SU-DHL-6 (cell line): ENCODE measurements at regions not wholly inside any gene's neighbourhood (a gene's known extent, or its start where the extent isn't known, plus 50 kb on each side); places are given as distances from the start of the nearest gene placed in this dataset.

ENCODE experiments used
- CTCF ChIP-seq: fragments of 200-600 bp; sonication (generic); IDR thresholded peaks from one replicate; pipeline ENCODE4 v1.5.1; 2017; ENCODE audit warnings: antibody characterized with exemption, mild to moderate bottlenecking, low read length, moderate library complexity; ENCODE audit not compliant: insufficient read depth, poor library complexity, severe bottlenecking
- EZH2phosphoT487 ChIP-seq: fragments of 200-600 bp; sonication (generic), shearing (Covaris generic); conservative IDR thresholded peaks from 2 replicates; pipeline ENCODE4 v1.6.1; 2018; ENCODE audit warnings: mild to moderate bottlenecking, antibody characterized with exemption, low read length, moderate library complexity, mixed read lengths

DNA sequence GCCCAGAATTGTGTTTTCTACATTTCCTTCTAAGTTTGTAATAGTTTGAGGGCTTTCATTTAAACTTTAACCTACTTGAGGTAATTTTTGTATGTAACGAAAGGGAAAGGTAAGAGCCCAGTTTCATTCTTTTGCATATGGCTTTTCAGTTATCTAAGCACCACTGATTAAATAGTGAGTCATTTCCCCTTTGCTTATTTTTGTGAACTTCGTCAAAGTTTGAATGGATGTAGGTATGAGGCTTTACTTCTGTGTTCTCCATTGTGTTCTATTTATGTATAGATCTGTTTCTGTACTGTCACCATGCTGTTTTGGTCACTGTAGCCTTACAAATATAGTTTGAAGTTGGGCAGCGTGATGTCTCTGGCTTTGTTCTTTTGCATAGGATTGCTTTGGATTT is 944.8 kb upstream of the CNTNAP5 start:
- TF ChIP-seq CTCF, result no peak
- no peak for TF ChIP-seq EZH2phosphoT487
